ENCODE measurements at regions not wholly inside any gene's neighbourhood (a gene's known extent, or its start where the extent isn't known, plus 50 kb on each side); places are given as distances from the start of the nearest gene placed in this dataset.
A peak's percentile ranks its signal among the peaks of the same experiment; 100 is the strongest.

GRCh38 chr1:5643360-5644107 is 348.7 kb downstream of the NPHP4 start:
- Histone ChIP-seq H3F3A (ENCODE audit: low read depth) (no peaks in the 10 kb centered on the region), H2AFZ (replicated peaks) (no peak overlapping the region), H3K36me3 (no peaks in the 10 kb centered on the region), H3K27me3 (no peaks in the 10 kb centered on the region), H3K79me2 (ENCODE audit: low read depth) (no peaks in the 10 kb centered on the region), H3K27ac (no peak overlapping the region), H3K9ac (no peak overlapping the region), H3K9me3 (ENCODE audit: low read depth) (no peaks in the 10 kb centered on the region), H3K4me3 (no peak overlapping the region), H3K4me1 (no peaks in the 10 kb centered on the region), H3K4me2 (no peak overlapping the region), H4K20me1 (ENCODE audit: low read depth) (no peaks in the 10 kb centered on the region)
- H3K4me1 Mint-ChIP-seq = peaks cover 12% of the 10 kb centered on the region
- H3K4me3 Mint-ChIP-seq = no peak overlapping the region
- no peak overlapping the region for H3K27ac Mint-ChIP-seq
- no peaks in the 10 kb centered on the region for H3K36me3 Mint-ChIP-seq
- no peak for DNase-seq (ENCODE audit: low spot score)
- TF ChIP-seq EZH2phosphoT487 (IDR thresholded peaks at IDR 0.05) (no peak), CTCF (IDR thresholded peaks at IDR 0.05) (no peak), EZH2 (IDR thresholded peaks at IDR 0.05) (no peak)
- H3K9me3 Mint-ChIP-seq = peaks cover 5% of the 10 kb centered on the region
- peaks cover 9% of the 10 kb centered on the region for H3K27me3 Mint-ChIP-seq (ENCODE audit: insufficient read depth, low read depth)

GRCh38 chr1:5640845-5641244 is 351.4 kb downstream of the NPHP4 start:
- no peak overlapping the region for H3K27ac Mint-ChIP-seq
- H3K27me3 Mint-ChIP-seq (ENCODE audit: insufficient read depth, low read depth) = peaks cover 13% of the 10 kb centered on the region
- peak; percentile 39 for DNase-seq (ENCODE audit: low spot score)
- Histone ChIP-seq H3F3A (ENCODE audit: low read depth) (no peaks in the 10 kb centered on the region), H3K27me3 (no peaks in the 10 kb centered on the region), H3K27ac (no peak overlapping the region), H3K9ac (no peak overlapping the region), H4K20me1 (ENCODE audit: low read depth) (no peaks in the 10 kb centered on the region), H3K36me3 (no peaks in the 10 kb centered on the region), H2AFZ (replicated peaks) (no peak overlapping the region), H3K79me2 (ENCODE audit: low read depth) (no peaks in the 10 kb centered on the region), H3K9me3 (ENCODE audit: low read depth) (no peaks in the 10 kb centered on the region), H3K4me2 (no peak overlapping the region), H3K4me1 (no peaks in the 10 kb centered on the region), H3K4me3 (no peak overlapping the region)
- H3K36me3 Mint-ChIP-seq = no peaks in the 10 kb centered on the region
- H3K9me3 Mint-ChIP-seq = peaks cover 12% of the 10 kb centered on the region
- H3K4me3 Mint-ChIP-seq = no peak overlapping the region
- TF ChIP-seq CTCF (IDR thresholded peaks at IDR 0.05) (peak; percentile 48), EZH2phosphoT487 (IDR thresholded peaks at IDR 0.05) (no peak), EZH2 (IDR thresholded peaks at IDR 0.05) (no peak)
- H3K4me1 Mint-ChIP-seq = peaks cover 8% of the 10 kb centered on the region

- Histone ChIP-seq H3F3A (ENCODE audit: low read depth) (no peaks in the 10 kb centered on the region), H2AFZ (replicated peaks) (no peak overlapping the region), H3K27me3 (no peaks in the 10 kb centered on the region), H3K4me2 (no peak overlapping the region), H3K27ac (no peak overlapping the region), H4K20me1 (ENCODE audit: low read depth) (no peaks in the 10 kb centered on the region), H3K4me3 (no peak overlapping the region), H3K9ac (no peak overlapping the region), H3K9me3 (ENCODE audit: low read depth) (no peaks in the 10 kb centered on the region), H3K79me2 (ENCODE audit: low read depth) (no peaks in the 10 kb centered on the region), H3K4me1 (no peaks in the 10 kb centered on the region), H3K36me3 (no peaks in the 10 kb centered on the region)
- peaks cover 13% of the 10 kb centered on the region for H3K27me3 Mint-ChIP-seq (ENCODE audit: insufficient read depth, low read depth)
- no peak overlapping the region for H3K4me3 Mint-ChIP-seq
- peaks cover 8% of the 10 kb centered on the region for H3K4me1 Mint-ChIP-seq
- H3K36me3 Mint-ChIP-seq = no peaks in the 10 kb centered on the region
- peaks cover 10% of the 10 kb centered on the region for H3K9me3 Mint-ChIP-seq
- TF ChIP-seq EZH2 (IDR thresholded peaks at IDR 0.05) = no peak
- TF ChIP-seq EZH2phosphoT487 (IDR thresholded peaks at IDR 0.05) = no peak
- TF ChIP-seq CTCF (IDR thresholded peaks at IDR 0.05) = no peak
- no peak overlapping the region for H3K27ac Mint-ChIP-seq
- DNase-seq (ENCODE audit: low spot score) = no peak
These were observed 353.0 kb downstream of the NPHP4 start for GRCh38 chr1:5639106-5639722.

Measured in neural progenitor cell (in vitro differentiated cells).